ENCODE measurements at regions not wholly inside any gene's neighbourhood (a gene's known extent, or its start where the extent isn't known, plus 50 kb on each side); places are given as distances from the start of the nearest gene placed in this dataset.

DNA sequence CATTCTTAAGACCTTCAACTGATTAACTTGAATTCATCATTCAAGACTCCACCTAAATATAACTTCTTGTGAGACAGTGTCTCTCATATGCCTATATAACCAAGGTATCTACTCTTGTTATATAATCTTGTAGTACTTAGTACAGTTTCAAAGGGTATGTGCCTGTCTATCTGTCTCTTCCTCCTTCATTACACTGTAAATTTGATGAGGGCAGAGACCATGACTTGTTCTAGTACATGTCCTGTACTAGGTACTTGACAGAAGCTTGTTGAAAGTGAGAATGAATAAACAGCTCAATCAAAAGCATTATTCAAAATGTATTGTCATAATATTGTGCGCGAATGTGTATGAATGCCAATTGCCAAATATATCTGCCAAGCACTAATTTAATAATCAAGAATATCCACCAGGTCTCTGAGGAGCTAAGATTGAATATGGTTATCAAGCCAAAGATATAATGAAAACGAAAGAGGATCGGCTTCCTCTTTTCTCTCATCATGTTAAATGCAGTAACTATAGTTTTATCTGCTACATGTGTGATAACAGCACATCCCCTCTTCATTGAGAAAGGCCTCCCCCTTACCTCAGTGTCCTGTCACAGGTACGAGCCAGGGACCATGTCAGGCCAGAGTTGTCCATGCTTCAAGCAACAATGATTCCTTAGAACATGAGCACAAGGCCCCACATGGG is 117.3 kb downstream of the UCHL5 start:
- no peak overlapping the region for H3K4me3 Mint-ChIP-seq

DNA sequence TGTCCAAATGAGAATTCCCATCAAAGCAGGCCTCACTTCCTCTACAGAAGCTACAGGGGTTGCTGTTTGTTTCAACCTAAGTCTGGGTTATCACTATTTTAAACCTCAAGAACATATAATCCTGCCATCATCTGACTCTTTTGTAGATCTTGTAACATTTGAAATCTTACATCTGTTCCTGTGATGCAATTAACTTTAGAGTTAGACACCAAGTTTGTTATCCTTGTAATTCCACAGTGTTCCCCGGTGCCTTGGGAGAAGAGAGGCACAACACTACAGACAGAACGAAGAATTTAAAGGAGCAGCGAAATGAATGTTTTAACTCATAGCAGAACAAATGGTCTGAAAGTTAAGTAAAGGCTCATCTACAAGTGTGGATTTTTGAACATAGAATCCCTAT is 116.1 kb downstream of the UCHL5 start:
- no peak for DNase-seq
- Mint-ChIP-seq H3K36me3 (ENCODE audit: low read depth) (peaks cover 4% of the 10 kb centered on the region), H3K27me3 (no peaks in the 10 kb centered on the region), H3K4me3 (no peak overlapping the region), H3K27ac (no peak overlapping the region), H3K4me1 (no peaks in the 10 kb centered on the region)
- ATAC-seq = no peak
- H3K9me3 ChIP-seq (ENCODE audit: control insufficient read depth, low read length, poor library complexity, severe bottlenecking) = no peaks in the 10 kb centered on the region

More for the DNA sequence above, 117.3 kb downstream of the UCHL5 start:
- DNase-seq (no peak), ATAC-seq (no peak)
- Mint-ChIP-seq H3K27ac (no peak overlapping the region), H3K36me3 (ENCODE audit: low read depth) (peaks cover 4% of the 10 kb centered on the region), H3K27me3 (no peaks in the 10 kb centered on the region), H3K4me1 (no peaks in the 10 kb centered on the region)
- no peaks in the 10 kb centered on the region for H3K9me3 ChIP-seq (ENCODE audit: control insufficient read depth, low read length, poor library complexity, severe bottlenecking)

DNA sequence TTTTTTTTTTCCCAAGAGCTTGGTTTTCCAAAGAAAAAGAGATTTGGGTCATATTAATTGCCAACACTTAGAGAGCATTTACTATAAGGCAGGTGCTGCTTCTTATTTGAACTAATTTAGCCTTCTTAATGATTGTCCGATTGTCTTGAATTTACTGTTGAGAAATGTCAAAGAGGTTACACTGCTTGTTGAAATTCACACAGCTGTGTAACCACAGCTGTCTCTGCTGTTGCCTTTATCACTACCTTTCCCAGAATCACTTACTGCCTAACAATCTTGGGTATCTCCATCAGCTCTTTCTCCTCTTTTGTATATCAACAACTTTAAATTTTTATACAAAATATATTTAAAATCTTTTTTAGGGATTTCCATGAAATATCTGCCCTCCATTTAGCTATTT is 115.6 kb downstream of the UCHL5 start:
- DNase-seq (no peak), ATAC-seq (no peak)
- Mint-ChIP-seq H3K4me3 (no peak overlapping the region), H3K27ac (no peak overlapping the region), H3K36me3 (ENCODE audit: low read depth) (peaks cover 4% of the 10 kb centered on the region), H3K4me1 (no peaks in the 10 kb centered on the region), H3K27me3 (no peaks in the 10 kb centered on the region)
- no peaks in the 10 kb centered on the region for H3K9me3 ChIP-seq (ENCODE audit: control insufficient read depth, low read length, poor library complexity, severe bottlenecking)

DNA sequence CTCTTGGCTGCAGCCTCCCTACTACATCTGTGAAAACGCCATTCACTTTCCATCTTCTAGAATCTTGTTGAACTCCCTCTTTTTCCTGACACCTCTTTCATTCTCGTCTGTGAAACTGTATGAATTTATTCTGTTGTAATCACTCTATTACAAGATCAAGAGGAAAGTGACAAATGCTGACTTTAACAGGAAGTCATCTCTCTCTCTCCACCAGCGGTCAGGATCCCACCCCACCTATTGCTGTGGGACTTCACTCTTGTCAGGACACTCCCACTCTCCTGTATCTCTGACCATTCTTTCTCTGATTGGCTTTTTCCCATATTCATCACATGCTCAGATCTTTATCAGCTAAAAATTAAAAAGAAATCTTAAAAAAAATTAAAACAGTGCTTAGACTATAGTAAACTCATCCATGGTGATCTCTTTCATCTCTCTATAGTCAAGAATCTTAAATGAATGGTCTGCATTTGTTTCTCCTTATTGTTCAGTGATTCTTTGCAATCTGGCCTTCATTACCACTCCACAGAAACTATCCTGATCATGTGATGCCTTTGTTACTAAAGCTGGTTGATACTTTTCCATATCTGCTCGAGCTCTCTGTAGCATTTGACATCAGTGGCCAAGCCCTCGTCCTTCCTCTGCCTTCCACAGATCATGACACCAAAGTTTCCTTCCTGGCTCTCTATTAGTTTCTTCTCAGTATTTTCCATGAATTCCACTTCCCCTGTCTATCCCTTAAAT is 113.6 kb downstream of the UCHL5 start:
- ATAC-seq (no peak), DNase-seq (no peak)
- no peaks in the 10 kb centered on the region for H3K9me3 ChIP-seq (ENCODE audit: control insufficient read depth, low read length, poor library complexity, severe bottlenecking)
- Mint-ChIP-seq H3K4me1 (no peaks in the 10 kb centered on the region), H3K36me3 (ENCODE audit: low read depth) (peaks cover 4% of the 10 kb centered on the region), H3K27me3 (no peaks in the 10 kb centered on the region), H3K27ac (no peak overlapping the region), H3K4me3 (no peak overlapping the region)

DNA sequence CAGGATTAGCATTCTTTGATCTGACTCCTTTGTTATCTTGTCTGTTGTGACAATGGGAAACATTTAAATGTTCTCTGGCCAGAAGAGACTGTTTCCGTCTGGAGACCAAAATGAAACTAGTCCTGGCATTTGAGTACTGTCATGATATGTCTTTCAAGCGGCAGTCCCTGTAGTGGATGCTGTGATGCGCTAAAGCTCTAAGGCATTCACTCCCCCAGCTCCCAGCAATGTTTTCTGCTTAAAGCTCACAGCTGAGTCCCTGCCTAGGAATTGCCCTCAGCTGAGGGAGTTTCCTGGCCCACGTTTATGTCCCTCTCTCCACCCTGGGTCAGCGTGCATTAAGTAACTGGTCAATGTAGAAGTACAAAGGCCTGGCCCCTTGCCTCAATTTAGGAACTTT is 109.4 kb downstream of the UCHL5 start:
- Mint-ChIP-seq H3K36me3 (ENCODE audit: low read depth) (peaks cover 2% of the 10 kb centered on the region), H3K27me3 (no peaks in the 10 kb centered on the region), H3K4me3 (no peak overlapping the region), H3K4me1 (no peaks in the 10 kb centered on the region), H3K27ac (no peak overlapping the region)
- ATAC-seq (no peak), DNase-seq (no peak)
- no peaks in the 10 kb centered on the region for H3K9me3 ChIP-seq (ENCODE audit: control insufficient read depth, low read length, poor library complexity, severe bottlenecking)

DNA sequence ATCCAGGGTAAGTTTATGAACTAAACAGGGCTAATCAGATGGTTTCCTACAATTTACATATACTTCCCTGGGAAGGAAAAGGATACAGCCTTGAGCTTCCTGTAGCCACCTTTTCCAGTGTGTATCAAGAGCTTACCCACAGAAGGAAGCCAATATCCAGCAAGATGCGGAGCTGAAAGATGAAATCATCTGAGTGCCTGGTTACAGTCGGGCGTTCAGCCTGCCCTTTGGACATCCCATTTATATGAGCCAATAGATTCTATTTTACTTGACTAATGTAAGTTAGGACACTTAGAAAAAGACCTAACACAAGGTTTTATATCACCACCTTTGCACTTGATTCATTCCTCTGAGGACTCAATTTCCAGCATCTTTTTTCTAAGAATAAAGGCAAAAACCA is 108.2 kb downstream of the UCHL5 start:
- H3K4me1 Mint-ChIP-seq = no peaks in the 10 kb centered on the region
- DNase-seq (no peak), ATAC-seq (no peak)
- H3K4me3 Mint-ChIP-seq = no peak overlapping the region
- no peaks in the 10 kb centered on the region for H3K9me3 ChIP-seq (ENCODE audit: control insufficient read depth, low read length, poor library complexity, severe bottlenecking)
- no peaks in the 10 kb centered on the region for H3K36me3 Mint-ChIP-seq (ENCODE audit: low read depth)
- H3K27ac Mint-ChIP-seq = no peak overlapping the region
- no peaks in the 10 kb centered on the region for H3K27me3 Mint-ChIP-seq

DNA sequence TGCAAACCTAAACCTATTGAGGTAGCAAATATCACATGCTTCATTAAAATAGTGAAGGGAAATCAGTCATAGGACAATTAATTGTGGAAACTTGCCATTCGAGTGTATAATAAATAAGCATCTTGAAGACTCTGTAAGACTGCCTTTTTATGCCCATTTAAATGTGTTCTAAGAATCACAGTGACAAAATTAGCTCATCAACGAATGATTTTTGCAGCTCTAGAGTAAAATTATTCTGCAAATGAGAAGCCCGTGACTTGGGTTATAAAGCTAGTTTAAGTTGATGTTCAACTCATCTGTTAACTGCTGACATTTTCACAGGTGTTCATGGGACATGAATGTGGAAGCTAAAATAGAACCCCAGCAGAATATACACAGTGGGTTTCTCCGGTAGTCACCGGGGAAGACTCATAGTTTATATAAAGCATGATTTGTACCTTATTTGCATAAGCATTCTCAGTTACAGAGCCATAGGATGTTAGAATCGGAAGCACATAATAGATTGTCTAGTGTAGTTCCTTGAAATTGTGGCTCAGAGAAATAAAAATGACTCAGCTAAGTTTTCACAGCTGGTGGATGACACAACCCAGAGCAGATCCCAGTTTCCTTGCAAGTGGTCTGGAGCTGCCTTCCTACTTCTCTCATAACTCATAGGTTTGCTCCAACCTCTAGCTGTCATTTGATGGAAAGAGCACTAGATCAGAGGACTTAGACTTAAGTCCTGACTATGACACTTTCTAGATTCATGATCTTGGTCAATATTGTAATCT is 107.3 kb downstream of the UCHL5 start:
- H3K4me3 Mint-ChIP-seq = no peak overlapping the region
- H3K4me1 Mint-ChIP-seq = no peaks in the 10 kb centered on the region
- no peak for DNase-seq
- no peaks in the 10 kb centered on the region for H3K36me3 Mint-ChIP-seq (ENCODE audit: low read depth)
- H3K27ac Mint-ChIP-seq = no peak overlapping the region
- no peak for ATAC-seq
- no peaks in the 10 kb centered on the region for H3K9me3 ChIP-seq (ENCODE audit: control insufficient read depth, low read length, poor library complexity, severe bottlenecking)
- H3K27me3 Mint-ChIP-seq = no peaks in the 10 kb centered on the region

DNA sequence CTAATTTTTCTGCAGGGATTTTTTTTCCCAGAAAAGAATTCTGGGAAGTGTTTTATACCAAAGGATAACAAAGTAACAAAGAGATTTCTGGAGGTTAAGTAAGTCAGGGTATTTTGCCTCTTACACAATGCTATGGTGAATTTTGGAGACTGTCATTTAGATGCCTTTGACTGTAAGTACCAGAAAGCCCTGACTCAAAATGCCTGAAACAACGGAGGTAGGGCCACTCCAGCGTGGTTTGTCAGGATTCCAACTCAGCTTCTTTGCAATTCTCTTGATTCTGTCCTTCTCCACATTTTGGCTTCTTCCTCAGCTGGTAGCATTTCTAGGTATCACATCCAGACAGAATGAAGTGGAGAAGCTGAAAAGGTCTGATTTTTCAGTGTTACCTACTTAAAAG is 106.5 kb downstream of the UCHL5 start:
- DNase-seq (no peak), ATAC-seq (no peak)
- Mint-ChIP-seq H3K4me3 (no peak overlapping the region), H3K36me3 (ENCODE audit: low read depth) (no peaks in the 10 kb centered on the region), H3K4me1 (no peaks in the 10 kb centered on the region), H3K27ac (no peak overlapping the region), H3K27me3 (no peaks in the 10 kb centered on the region)
- H3K9me3 ChIP-seq (ENCODE audit: control insufficient read depth, low read length, poor library complexity, severe bottlenecking) = no peaks in the 10 kb centered on the region

DNA sequence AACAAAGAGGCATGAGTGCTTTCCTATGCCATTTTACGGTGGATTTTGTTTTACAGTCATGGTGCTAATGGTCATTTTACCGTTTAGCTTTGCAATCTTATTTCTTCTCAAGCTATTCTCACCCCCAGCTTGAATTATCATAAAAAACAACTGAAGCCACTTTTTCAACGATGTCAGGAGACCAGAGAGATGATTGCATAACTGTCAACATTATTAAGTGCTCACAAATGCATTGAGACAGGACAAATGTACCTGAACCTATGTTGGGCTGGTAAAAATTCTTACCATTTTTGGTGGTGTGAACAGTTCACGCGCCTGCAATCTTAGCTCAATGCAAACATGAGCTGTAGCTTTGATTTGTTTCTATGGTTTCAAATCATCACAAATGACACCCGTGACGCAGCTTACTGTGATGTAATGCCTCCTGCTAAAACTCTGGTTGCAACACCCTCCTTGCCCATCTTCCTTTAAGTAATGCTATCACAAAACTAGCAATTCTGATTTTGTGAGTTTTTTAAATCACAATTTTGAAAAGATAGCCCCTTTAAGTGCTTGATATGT is 104.4 kb downstream of the UCHL5 start:
- H3K9me3 ChIP-seq (ENCODE audit: control insufficient read depth, low read length, poor library complexity, severe bottlenecking) = no peaks in the 10 kb centered on the region
- Mint-ChIP-seq H3K27ac (no peak overlapping the region), H3K36me3 (ENCODE audit: low read depth) (no peaks in the 10 kb centered on the region), H3K4me1 (no peaks in the 10 kb centered on the region), H3K27me3 (no peaks in the 10 kb centered on the region), H3K4me3 (no peak overlapping the region)
- ATAC-seq (peak; percentile 28), DNase-seq (no peak)

DNA sequence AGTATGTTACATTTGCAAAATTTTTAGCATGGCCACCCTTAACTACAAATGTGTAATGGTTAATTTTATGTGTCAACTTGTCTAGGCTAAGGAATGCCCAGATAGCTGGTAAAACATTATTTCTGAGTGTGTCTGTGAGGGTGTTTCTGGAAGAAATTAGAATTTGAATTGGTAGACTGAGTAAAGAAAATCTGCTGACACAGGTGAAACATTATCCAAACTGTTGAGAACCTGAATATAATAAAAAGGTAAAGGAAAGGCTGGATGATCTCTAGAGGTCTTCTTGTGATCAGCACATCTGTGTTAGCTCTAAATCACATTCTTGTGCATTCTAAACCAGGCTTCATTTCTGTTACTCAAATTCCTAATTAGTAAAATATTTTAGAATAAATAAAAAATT is 100.8 kb downstream of the UCHL5 start:
- no peak overlapping the region for H3K4me3 Mint-ChIP-seq
- H3K27ac Mint-ChIP-seq = no peak overlapping the region
- no peaks in the 10 kb centered on the region for H3K27me3 Mint-ChIP-seq

DNA sequence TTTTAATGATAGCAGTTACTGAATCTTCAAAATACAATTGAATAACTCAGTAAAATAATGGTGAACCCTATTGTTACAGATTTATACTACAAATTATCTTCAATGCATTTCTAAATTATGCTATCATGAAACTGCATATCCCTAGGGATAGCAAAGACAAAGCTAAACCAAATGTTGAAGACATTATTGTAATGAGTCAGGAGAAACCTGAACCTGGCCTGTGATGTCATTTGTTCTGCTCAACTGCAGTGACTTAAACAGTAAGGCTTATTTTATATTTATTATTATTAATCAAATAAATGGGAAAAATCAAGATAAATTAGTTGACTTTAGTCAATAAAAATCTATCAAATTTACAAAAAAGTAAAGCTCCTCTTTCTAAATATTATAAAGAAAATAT is 100.3 kb downstream of the UCHL5 start:
- no peaks in the 10 kb centered on the region for H3K27me3 Mint-ChIP-seq
- H3K9me3 ChIP-seq (ENCODE audit: control insufficient read depth, low read length, poor library complexity, severe bottlenecking) = no peaks in the 10 kb centered on the region
- no peaks in the 10 kb centered on the region for H3K36me3 Mint-ChIP-seq (ENCODE audit: low read depth)
- no peak for ATAC-seq
- DNase-seq = no peak
- H3K4me3 Mint-ChIP-seq = no peak overlapping the region
- no peak overlapping the region for H3K27ac Mint-ChIP-seq
- H3K4me1 Mint-ChIP-seq = no peaks in the 10 kb centered on the region

More for the DNA sequence above, 100.8 kb downstream of the UCHL5 start:
- H3K9me3 ChIP-seq (ENCODE audit: control insufficient read depth, low read length, poor library complexity, severe bottlenecking) = no peaks in the 10 kb centered on the region
- DNase-seq (no peak), ATAC-seq (no peak)
- Mint-ChIP-seq H3K4me1 (no peaks in the 10 kb centered on the region), H3K36me3 (ENCODE audit: low read depth) (no peaks in the 10 kb centered on the region)

DNA sequence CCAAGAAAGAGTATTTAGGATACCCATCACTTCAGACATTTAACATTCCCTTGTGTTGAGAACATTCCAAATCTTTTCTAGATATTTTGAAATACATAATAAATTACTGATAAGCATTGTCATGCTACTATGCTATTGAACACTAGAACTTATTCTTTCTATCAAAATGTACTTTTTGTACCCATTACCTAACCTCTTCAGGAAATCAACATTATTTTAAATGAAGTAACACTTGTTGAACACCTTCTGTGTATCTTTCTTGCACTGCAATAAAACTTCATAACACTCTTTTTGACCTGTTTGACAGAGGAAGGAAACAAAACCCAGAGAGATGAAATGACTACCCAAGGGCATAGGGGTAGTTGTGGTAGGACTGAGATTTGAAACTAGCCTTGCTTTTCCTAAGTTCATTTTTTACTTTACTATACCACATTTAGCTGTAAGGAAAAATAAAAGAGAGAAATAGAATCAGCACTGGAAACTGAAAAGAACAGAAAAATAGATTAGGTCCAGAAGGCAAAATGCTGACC is 99.4 kb downstream of the UCHL5 start:
- DNase-seq (no peak), ATAC-seq (no peak)
- H3K4me1 Mint-ChIP-seq = no peaks in the 10 kb centered on the region
- no peak overlapping the region for H3K4me3 Mint-ChIP-seq
- H3K27me3 Mint-ChIP-seq = no peaks in the 10 kb centered on the region
- no peak overlapping the region for H3K27ac Mint-ChIP-seq
- no peaks in the 10 kb centered on the region for H3K9me3 ChIP-seq (ENCODE audit: control insufficient read depth, low read length, poor library complexity, severe bottlenecking)
- no peaks in the 10 kb centered on the region for H3K36me3 Mint-ChIP-seq (ENCODE audit: low read depth)

Data from T-helper 17 cell (primary cell).